LNCaP clone FGC (cell line): ENCODE measurements at regions not wholly inside any gene's neighbourhood (a gene's known extent, or its start where the extent isn't known, plus 50 kb on each side); places are given as distances from the start of the nearest gene placed in this dataset.
A peak's percentile ranks its signal among the peaks of the same experiment; 100 is the strongest.

Experiments
- DNase-seq: peaks from one replicate; pipeline ENCODE4 v3.0.0-alpha.2; 2011; ENCODE audit warnings: low read depth
- H3K4me3 ChIP-seq: 2 replicates; pipeline ENCODE4 v1.5.1; 2011; ENCODE audit warnings: mild to moderate bottlenecking, low read depth, low read length, control low read depth
- CTCF ChIP-seq: IDR thresholded peaks from 2 replicates; pipeline ENCODE4 v1.5.1; 2012; ENCODE audit warnings: mild to moderate bottlenecking; ENCODE audit not compliant: control insufficient read depth, insufficient read depth; ENCODE audit errors: extremely low read depth

DNA sequence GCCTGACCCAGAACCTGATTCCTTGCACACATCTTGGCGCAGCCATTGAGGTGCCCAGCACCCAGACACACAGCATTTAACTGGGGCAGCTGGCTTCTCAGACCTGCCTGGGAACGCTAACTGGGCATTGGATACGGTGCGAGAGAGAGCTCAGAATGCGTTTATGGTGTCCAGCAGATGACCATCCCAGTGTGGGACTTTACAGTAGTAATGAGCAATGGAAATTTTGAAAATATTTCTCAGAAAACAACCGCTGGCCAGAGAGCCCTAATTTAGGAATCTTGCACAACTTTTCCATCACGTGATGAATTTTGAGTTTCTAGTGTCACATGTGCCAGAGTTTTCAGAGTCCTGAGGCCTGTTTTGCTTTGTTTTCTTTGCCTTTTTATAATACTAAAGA is 78.2 kb upstream of the SEC61G start:
- DNase-seq = no peak
- no peak for TF ChIP-seq CTCF
- H3K4me3 ChIP-seq = no peak overlapping the region

- TF ChIP-seq CTCF = no peak
- H3K4me3 ChIP-seq = no peak overlapping the region
- no peak for DNase-seq
These were observed 78.8 kb upstream of the SEC61G start for GRCh38 chr7:54837761-54838160.

DNA sequence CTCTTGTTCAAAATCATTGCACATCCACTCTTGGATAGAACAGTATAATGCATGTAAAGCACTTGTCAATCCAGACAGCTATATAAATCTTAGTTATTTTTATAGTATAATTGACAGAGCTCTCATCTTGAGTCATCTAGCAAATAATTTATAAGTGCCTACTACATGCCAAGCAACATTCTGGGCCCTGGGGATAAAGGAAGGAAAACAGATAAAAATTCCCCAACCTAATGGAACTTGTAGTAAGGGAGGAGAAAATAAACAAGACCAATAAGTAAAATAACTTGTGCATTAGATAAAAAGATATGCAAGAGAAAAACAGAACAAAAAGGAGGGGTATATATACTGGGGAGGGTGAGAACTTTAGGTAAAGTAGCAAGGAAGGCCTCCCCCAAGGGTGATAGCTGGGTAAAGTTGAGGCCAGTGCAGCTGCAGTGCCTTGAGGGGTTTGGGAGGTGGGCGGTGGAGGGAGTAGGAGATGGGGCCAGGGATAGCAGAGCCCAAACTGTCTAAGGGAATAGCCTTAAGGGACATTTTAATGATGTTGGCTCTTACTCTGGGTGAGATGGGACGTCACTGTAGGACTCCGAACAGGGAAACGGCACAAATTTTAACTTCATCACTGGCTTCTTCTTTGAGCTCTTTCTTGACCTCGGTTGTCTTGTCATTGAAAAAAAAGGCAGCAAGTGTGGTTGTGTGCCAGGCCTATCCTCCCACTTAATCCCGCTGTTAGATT is 79.3 kb upstream of the SEC61G start:
- H3K4me3 ChIP-seq = no peak overlapping the region
- TF ChIP-seq CTCF = no peak
- no peak for DNase-seq

DNA sequence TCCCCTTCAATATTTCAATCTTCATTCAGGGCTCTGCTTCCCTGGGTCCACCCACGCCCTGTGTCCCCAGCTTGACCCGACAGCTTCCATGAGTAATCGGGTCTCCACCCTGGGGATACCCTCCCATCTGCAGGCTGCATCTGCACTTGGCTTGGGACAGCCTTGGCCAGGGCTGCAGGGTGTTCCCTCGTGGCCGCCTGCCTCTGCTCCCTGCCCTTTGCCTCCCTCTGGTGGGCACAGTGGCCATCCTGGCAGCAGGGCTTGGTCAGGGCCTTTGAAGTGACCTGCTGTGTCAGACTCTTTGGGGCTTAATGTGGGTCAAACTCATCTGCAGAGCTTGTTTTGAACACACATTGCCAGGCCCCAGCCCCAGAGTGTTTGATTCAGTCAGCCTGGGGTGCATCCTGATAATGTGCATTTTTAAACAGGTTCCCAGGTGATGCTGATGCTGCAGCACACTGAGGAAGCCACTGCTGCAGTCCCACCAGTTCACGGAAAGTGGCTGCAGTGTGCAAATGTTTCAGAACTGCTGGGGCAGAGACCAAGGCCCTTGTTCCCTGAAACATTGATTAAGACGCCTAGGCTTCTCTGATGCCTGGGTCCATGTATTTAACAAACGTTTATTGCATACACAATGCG is 80.7 kb upstream of the SEC61G start:
- peak; percentile 96 for TF ChIP-seq CTCF
- DNase-seq = peak; percentile 34
- no peak overlapping the region for H3K4me3 ChIP-seq

- DNase-seq = peak; percentile 57
- TF ChIP-seq CTCF = peak; percentile 73
- no peak overlapping the region for H3K4me3 ChIP-seq
These were observed 83.0 kb upstream of the SEC61G start for GRCh38 chr7:54841772-54842697.

GRCh38 chr7:54843841-54844355 is 84.9 kb upstream of the SEC61G start:
- DNase-seq = no peak
- no peak overlapping the region for H3K4me3 ChIP-seq
- TF ChIP-seq CTCF = no peak
